GM23338 (cell line): ENCODE measurements at regions not wholly inside any gene's neighbourhood (a gene's known extent, or its start where the extent isn't known, plus 50 kb on each side); places are given as distances from the start of the nearest gene placed in this dataset.

Source experiments
- ATAC-seq: fragments of 200-7000 bp; cut with Tn5 transposase; 3 replicates; pipeline ENCODE4 v1.9.1; 2020
- DNase-seq: peaks from one replicate; pipeline ENCODE4 v3.0.0-alpha.2; 2015; ENCODE audit warnings: low spot score
- H2AFZ ChIP-seq: fragments of 200-600 bp; sonication (generic); 2 replicates; pipeline ENCODE4 v1.8.0; 2016; ENCODE audit warnings: antibody characterized with exemption, mild to moderate bottlenecking, moderate library complexity
- H3F3A ChIP-seq: fragments of 200-600 bp; sonication (generic); replicated peaks from 2 replicates; pipeline ENCODE4 v1.8.0; 2017; ENCODE audit warnings: antibody characterized with exemption, mixed run types, low read depth
- H3K27ac ChIP-seq: fragments of 200-600 bp; sonication (generic); 2 replicates; pipeline ENCODE4 v1.6.1; 2016; ENCODE audit warnings: low read depth
- H3K27me3 ChIP-seq: fragments of 200-600 bp; sonication (generic); 2 replicates; pipeline ENCODE4 v1.8.0; 2016; ENCODE audit warnings: mild to moderate bottlenecking, mixed run types, moderate library complexity; ENCODE audit not compliant: insufficient read depth
- H3K36me3 ChIP-seq: fragments of 200-600 bp; sonication (generic); 2 replicates; pipeline ENCODE4 v1.8.0; 2016; ENCODE audit warnings: mild to moderate bottlenecking; ENCODE audit not compliant: insufficient read depth
- H3K4me1 ChIP-seq: fragments of 200-600 bp; sonication (generic); 2 replicates; pipeline ENCODE4 v1.8.0; 2016; ENCODE audit warnings: mild to moderate bottlenecking, moderate library complexity; ENCODE audit not compliant: insufficient read depth
- H3K4me2 ChIP-seq: fragments of 200-600 bp; sonication (generic); 2 replicates; pipeline ENCODE4 v1.7.1; 2017; ENCODE audit warnings: mixed run types
- H3K4me3 ChIP-seq: fragments of 200-600 bp; sonication (generic); 2 replicates; pipeline ENCODE4 v1.6.1; 2016; ENCODE audit warnings: mixed run types
- H3K79me2 ChIP-seq: fragments of 200-600 bp; sonication (generic); replicated peaks from 2 replicates; pipeline ENCODE4 v1.8.0; 2017; ENCODE audit warnings: mild to moderate bottlenecking; ENCODE audit not compliant: insufficient read depth
- H3K9me2 ChIP-seq: fragments of 200-600 bp; sonication (generic); 2 replicates; pipeline ENCODE4 v1.8.0; 2017; ENCODE audit not compliant: insufficient read depth
- H4K20me1 ChIP-seq: fragments of 200-600 bp; sonication (generic); replicated peaks from 2 replicates; pipeline ENCODE4 v1.8.0; 2017; ENCODE audit warnings: mild to moderate bottlenecking; ENCODE audit not compliant: insufficient read depth
- H3K27ac Mint-ChIP-seq: 2 replicates; pipeline ENCODE4 v1.8.0; 2020; ENCODE audit warnings: inconsistent platforms, mild to moderate bottlenecking, moderate library complexity, mixed read lengths
- H3K27me3 Mint-ChIP-seq: 3 replicates; pipeline ENCODE4 v1.8.0; 2022; ENCODE audit warnings: low read depth, mild to moderate bottlenecking, moderate library complexity, mixed read lengths, inconsistent platforms; ENCODE audit not compliant: insufficient read depth, poor library complexity
- H3K36me3 Mint-ChIP-seq: 3 replicates; pipeline ENCODE4 v1.8.0; 2021; ENCODE audit warnings: low read depth, mild to moderate bottlenecking, inconsistent platforms, moderate library complexity, mixed read lengths
- H3K4me1 Mint-ChIP-seq: 3 replicates; pipeline ENCODE4 v1.8.0; 2020; ENCODE audit warnings: mild to moderate bottlenecking, inconsistent platforms, mixed read lengths
- H3K4me3 Mint-ChIP-seq: 3 replicates; pipeline ENCODE4 v1.8.0; 2021; ENCODE audit warnings: moderate library complexity, mild to moderate bottlenecking, inconsistent platforms, mixed read lengths
- H3K9me3 Mint-ChIP-seq: 3 replicates; pipeline ENCODE4 v1.8.0; 2020; ENCODE audit warnings: moderate library complexity, mild to moderate bottlenecking, inconsistent platforms, mixed read lengths
- CREB1 ChIP-seq: fragments of 250-450 bp; sonication (Bioruptor Pico); IDR thresholded peaks from 2 replicates; pipeline ENCODE4 v1.5.0; 2020; ENCODE audit warnings: low read depth, mild to moderate bottlenecking, moderate library complexity
- CTCF ChIP-seq, 2 experiments: fragments of 200-600 bp in 1 of 2; sonication (generic) in 1 of 2; conservative IDR thresholded peaks; 2 replicates each; pipeline versions ENCODE4 v1.5.1 to v1.6.1; 2016 to 2017; ENCODE audit warnings: antibody characterized with exemption in 2 of 2, low read depth in 2 of 2, mild to moderate bottlenecking in 2 of 2, moderate library complexity in 1 of 2
- ETS1 ChIP-seq: IDR thresholded peaks from 2 replicates; pipeline ENCODE4 v1.6.1; 2016; ENCODE audit warnings: antibody characterized with exemption
- EZH2 ChIP-seq: fragments of 200-600 bp; sonication (generic); IDR thresholded peaks from one replicate; pipeline ENCODE4 v1.8.0; 2017; ENCODE audit warnings: antibody characterized with exemption, mild to moderate bottlenecking, low read depth; ENCODE audit not compliant: unreplicated experiment
- EZH2phosphoT487 ChIP-seq: fragments of 200-600 bp; sonication (generic); IDR thresholded peaks from one replicate; pipeline ENCODE4 v1.8.1; 2018; ENCODE audit warnings: antibody characterized with exemption; ENCODE audit not compliant: unreplicated experiment
- JUNB ChIP-seq: IDR thresholded peaks from one replicate; pipeline ENCODE4 v1.6.1; 2016; ENCODE audit warnings: antibody characterized with exemption; ENCODE audit not compliant: unreplicated experiment
- NANOG ChIP-seq: IDR thresholded peaks from 2 replicates; pipeline ENCODE4 v1.6.1; 2016; ENCODE audit warnings: antibody characterized with exemption, borderline replicate concordance
- POLR2AphosphoS5 ChIP-seq: IDR thresholded peaks from 2 replicates; pipeline ENCODE4 v1.6.1; 2016; ENCODE audit warnings: antibody characterized with exemption, low read depth
- STAT1 ChIP-seq: IDR thresholded peaks from one replicate; pipeline ENCODE4 v1.6.1; 2016; ENCODE audit warnings: antibody characterized with exemption; ENCODE audit not compliant: unreplicated experiment
- ZNF114 ChIP-seq: fragments of 250-450 bp; sonication (Bioruptor Pico); IDR thresholded peaks from 2 replicates; pipeline ENCODE4 v1.5.0; 2020; ENCODE audit warnings: mild to moderate bottlenecking, moderate library complexity
- ZNF331 ChIP-seq: fragments of 250-450 bp; sonication (Bioruptor Pico); IDR thresholded peaks from 2 replicates; pipeline ENCODE4 v1.5.0; 2020; ENCODE audit warnings: low read depth, mild to moderate bottlenecking, moderate library complexity
- ZNF462 ChIP-seq: fragments of 250-450 bp; sonication (Bioruptor Pico); IDR thresholded peaks from 2 replicates; pipeline ENCODE4 v1.5.0; 2020; ENCODE audit warnings: mild to moderate bottlenecking, moderate library complexity
- TF ChIP-seq, protein P1 (sequence below): IDR thresholded peaks from one replicate; pipeline ENCODE4 v1.6.1; 2018; ENCODE audit warnings: antibody characterized with exemption; ENCODE audit not compliant: unreplicated experiment

DNA sequence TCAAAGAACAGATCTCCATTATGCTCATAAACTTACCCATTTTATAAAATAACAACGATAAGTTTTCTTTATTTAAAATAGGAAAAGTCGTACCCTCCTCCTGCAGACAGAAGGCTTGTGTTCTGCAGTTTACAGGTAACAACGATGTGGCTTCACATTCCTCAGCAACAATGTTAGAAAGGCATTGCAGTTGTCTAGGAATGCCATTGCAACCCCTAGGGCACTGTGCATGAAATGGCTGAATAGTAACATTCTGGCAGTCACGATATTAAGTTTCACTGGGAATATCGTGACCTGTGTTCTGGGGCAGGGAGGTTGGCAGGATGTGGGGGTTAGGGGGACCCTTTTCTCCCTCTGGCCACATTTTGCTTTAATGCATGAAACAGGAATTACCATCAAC, 331.9 kb downstream of the DEPDC1B start:
- no peak overlapping the region for H3K27ac ChIP-seq
- H3K9me2 ChIP-seq: peaks cover 21% of the 10 kb centered on the region
- no peak overlapping the region for H3K4me3 Mint-ChIP-seq
- no peaks in the 10 kb centered on the region; the same call in 2 of the 3 replicates for H3K9me3 Mint-ChIP-seq
- H3K4me1 Mint-ChIP-seq: no peaks in the 10 kb centered on the region
- no peak overlapping the region for H3K4me3 ChIP-seq
- no peaks in the 10 kb centered on the region for H3K36me3 ChIP-seq
- H3K4me1 ChIP-seq: no peaks in the 10 kb centered on the region
- no peaks in the 10 kb centered on the region for H3K36me3 Mint-ChIP-seq
- H2AFZ ChIP-seq: no peak overlapping the region
- H4K20me1 ChIP-seq: no peaks in the 10 kb centered on the region
- no peak for DNase-seq
- H3K27me3 Mint-ChIP-seq: no peaks in the 10 kb centered on the region
- H3F3A ChIP-seq: no peaks in the 10 kb centered on the region
- no peaks in the 10 kb centered on the region for H3K79me2 ChIP-seq
- no peak overlapping the region for H3K4me2 ChIP-seq
- no peaks in the 10 kb centered on the region for H3K27me3 ChIP-seq
- no peak overlapping the region; the same call in 1 of the 2 replicates for H3K27ac Mint-ChIP-seq
- TF ChIP-seq EZH2 (no peak), NANOG (no peak), ETS1 (no peak), STAT1 (no peak), CREB1 (CRISPR knock-in tag) (no peak), POLR2AphosphoS5 (no peak), ZNF114 (no peak), ZNF462 (no peak), ZNF331 (CRISPR knock-in tag) (no peak), EZH2phosphoT487 (no peak), CTCF (conservative IDR thresholded peaks at IDR 0.05; ENCODE audit: low read depth in 2 of 2) (no peak), JUNB (no peak)
- TF ChIP-seq, protein P1, sequence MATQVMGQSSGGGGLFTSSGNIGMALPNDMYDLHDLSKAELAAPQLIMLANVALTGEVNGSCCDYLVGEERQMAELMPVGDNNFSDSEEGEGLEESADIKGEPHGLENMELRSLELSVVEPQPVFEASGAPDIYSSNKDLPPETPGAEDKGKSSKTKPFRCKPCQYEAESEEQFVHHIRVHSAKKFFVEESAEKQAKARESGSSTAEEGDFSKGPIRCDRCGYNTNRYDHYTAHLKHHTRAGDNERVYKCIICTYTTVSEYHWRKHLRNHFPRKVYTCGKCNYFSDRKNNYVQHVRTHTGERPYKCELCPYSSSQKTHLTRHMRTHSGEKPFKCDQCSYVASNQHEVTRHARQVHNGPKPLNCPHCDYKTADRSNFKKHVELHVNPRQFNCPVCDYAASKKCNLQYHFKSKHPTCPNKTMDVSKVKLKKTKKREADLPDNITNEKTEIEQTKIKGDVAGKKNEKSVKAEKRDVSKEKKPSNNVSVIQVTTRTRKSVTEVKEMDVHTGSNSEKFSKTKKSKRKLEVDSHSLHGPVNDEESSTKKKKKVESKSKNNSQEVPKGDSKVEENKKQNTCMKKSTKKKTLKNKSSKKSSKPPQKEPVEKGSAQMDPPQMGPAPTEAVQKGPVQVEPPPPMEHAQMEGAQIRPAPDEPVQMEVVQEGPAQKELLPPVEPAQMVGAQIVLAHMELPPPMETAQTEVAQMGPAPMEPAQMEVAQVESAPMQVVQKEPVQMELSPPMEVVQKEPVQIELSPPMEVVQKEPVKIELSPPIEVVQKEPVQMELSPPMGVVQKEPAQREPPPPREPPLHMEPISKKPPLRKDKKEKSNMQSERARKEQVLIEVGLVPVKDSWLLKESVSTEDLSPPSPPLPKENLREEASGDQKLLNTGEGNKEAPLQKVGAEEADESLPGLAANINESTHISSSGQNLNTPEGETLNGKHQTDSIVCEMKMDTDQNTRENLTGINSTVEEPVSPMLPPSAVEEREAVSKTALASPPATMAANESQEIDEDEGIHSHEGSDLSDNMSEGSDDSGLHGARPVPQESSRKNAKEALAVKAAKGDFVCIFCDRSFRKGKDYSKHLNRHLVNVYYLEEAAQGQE: no peak
- no peak for ATAC-seq
